Astrocyte of the cerebellum (primary cell): ENCODE measurements at regions not wholly inside any gene's neighbourhood (a gene's known extent, or its start where the extent isn't known, plus 50 kb on each side); places are given as distances from the start of the nearest gene placed in this dataset.
"Not testable (repeated sequence)": the region's sequence is repeated elsewhere in the genome, so short reads cannot be mapped to it uniquely, and the experiment has no call there.

ENCODE experiments used
- DNase-seq: peaks from one replicate; pipeline ENCODE4 v3.0.0-alpha.2; 2011; ENCODE audit warnings: low read depth
- H3K4me3 ChIP-seq: 2 replicates; pipeline ENCODE4 v1.5.1; 2011; ENCODE audit warnings: mild to moderate bottlenecking, low read depth, low read length, moderate library complexity
- CTCF ChIP-seq: IDR thresholded peaks from 2 replicates; pipeline ENCODE4 v1.5.1; 2012; ENCODE audit warnings: low read length, low read depth, moderate library complexity, mild to moderate bottlenecking; ENCODE audit errors: missing control alignments
- in situ Hi-C: cut with HindIII; loops from 2 replicates; pipeline ENCODE4 v1.10.0; 2017; ENCODE audit warnings: low sequenced_read_pairs

- in situ Hi-C loops: no loop called here
- TF ChIP-seq CTCF: no peak
- H3K4me3 ChIP-seq: no peak overlapping the region
- no peak for DNase-seq
Observed at GRCh38 chr6:104472021-104472901, 387.5 kb downstream of the HACE1 start.

GRCh38 chr6:104466306-104466705 lies 393.4 kb downstream of the HACE1 start:
- no peak overlapping the region for H3K4me3 ChIP-seq
- DNase-seq: no peak
- TF ChIP-seq CTCF: no peak
- in situ Hi-C loops: no loop called here

GRCh38 chr6:104462811-104463599 lies 396.7 kb downstream of the HACE1 start:
- no peak overlapping the region for H3K4me3 ChIP-seq
- in situ Hi-C loops: no loop called here
- TF ChIP-seq CTCF: no peak
- DNase-seq: no peak

- in situ Hi-C loops: no loop called here
- H3K4me3 ChIP-seq: no peak overlapping the region
Observed at GRCh38 chr6:104460738-104461483, 398.8 kb downstream of the HACE1 start.

GRCh38 chr6:104459543-104459942 lies 400.2 kb downstream of the HACE1 start:
- no peak for DNase-seq
- no peak overlapping the region for H3K4me3 ChIP-seq
- in situ Hi-C loops: no loop called here
- no peak for TF ChIP-seq CTCF

More at GRCh38 chr6:104460738-104461483, 398.8 kb downstream of the HACE1 start:
- DNase-seq: no peak
- TF ChIP-seq CTCF: no peak

GRCh38 chr6:104449918-104450317 lies 409.8 kb downstream of the HACE1 start:
- DNase-seq: no peak
- no peak for TF ChIP-seq CTCF
- H3K4me3 ChIP-seq: no peak overlapping the region
- in situ Hi-C loops: no loop called here

- H3K4me3 ChIP-seq, in situ Hi-C loops, DNase-seq: not testable (repeated sequence)
Observed at GRCh38 chr6:104446101-104447080, 413.3 kb downstream of the HACE1 start.
